ENCODE measurements at regions not wholly inside any gene's neighbourhood (a gene's known extent, or its start where the extent isn't known, plus 50 kb on each side); places are given as distances from the start of the nearest gene placed in this dataset.
A peak's percentile ranks its signal among the peaks of the same experiment; 100 is the strongest.

DNA sequence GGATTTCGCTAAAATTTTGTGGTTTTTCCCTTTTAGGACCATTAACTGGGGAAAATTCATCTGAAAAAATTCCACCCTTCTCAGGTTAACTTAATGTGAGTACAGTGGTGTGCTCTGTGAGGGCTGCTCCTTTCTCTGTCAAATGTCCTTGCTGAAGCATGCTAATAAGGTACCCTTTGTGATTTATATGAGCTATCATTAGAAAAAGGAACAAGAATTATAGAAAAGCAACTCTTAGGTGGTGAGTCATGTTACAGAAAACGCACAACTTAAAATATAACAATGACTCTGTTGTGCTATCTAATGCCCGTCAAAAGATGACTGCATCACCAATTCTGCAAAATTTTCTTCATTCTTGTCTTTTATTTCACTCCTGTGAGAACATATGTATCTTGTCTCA, 162.0 kb upstream of the MAGI2 start:
- TF ChIP-seq, protein P1, sequence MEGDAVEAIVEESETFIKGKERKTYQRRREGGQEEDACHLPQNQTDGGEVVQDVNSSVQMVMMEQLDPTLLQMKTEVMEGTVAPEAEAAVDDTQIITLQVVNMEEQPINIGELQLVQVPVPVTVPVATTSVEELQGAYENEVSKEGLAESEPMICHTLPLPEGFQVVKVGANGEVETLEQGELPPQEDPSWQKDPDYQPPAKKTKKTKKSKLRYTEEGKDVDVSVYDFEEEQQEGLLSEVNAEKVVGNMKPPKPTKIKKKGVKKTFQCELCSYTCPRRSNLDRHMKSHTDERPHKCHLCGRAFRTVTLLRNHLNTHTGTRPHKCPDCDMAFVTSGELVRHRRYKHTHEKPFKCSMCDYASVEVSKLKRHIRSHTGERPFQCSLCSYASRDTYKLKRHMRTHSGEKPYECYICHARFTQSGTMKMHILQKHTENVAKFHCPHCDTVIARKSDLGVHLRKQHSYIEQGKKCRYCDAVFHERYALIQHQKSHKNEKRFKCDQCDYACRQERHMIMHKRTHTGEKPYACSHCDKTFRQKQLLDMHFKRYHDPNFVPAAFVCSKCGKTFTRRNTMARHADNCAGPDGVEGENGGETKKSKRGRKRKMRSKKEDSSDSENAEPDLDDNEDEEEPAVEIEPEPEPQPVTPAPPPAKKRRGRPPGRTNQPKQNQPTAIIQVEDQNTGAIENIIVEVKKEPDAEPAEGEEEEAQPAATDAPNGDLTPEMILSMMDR (IDR thresholded peaks at IDR 0.05; ENCODE audit: insufficient read depth, missing control alignments): no peak
- DNase-seq (ENCODE audit: insufficient read length, low spot score) (no peak), FAIRE-seq (no peak)

DNA sequence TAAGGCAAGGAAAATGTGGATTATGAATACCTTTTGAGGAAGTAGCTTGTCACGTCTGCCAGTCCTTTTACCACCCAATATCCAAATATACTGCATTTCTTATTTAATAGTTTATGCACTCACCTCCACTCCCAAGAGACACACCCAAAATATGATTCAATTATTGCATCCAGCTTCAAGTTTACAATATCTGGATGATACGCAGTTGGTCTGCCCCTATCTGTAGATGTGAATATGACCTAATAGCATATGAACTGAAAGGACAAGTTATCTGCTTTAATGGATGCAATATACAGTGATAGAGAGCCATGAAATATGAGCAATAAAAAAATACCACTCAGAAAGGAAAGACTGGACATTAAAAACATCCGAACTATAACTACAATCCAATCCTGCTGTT, 159.4 kb upstream of the MAGI2 start:
- no peak for DNase-seq (ENCODE audit: insufficient read length, low spot score)
- peak; percentile 72 for FAIRE-seq
- TF ChIP-seq, protein P1 (IDR thresholded peaks at IDR 0.05; ENCODE audit: insufficient read depth, missing control alignments): no peak

DNA sequence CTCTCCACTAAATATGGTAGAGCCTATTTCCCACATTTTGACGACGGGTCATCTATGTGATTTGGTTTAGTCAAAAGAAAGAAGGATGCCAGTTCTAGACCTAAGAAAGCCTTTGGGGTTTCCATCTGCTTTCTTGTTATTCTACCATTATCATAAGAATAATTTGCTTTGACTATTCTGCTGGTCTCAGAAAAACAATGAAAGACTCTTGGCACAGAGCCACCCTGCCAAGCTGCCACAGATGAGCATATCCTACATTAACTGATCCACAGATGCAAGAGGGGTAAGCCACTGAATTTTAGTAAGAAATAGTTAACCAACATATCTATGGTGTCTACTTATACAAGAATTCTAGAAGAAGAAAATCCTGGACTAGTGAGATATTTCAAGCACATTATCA, 158.6 kb upstream of the MAGI2 start:
- TF ChIP-seq, protein P1 (IDR thresholded peaks at IDR 0.05; ENCODE audit: insufficient read depth, missing control alignments): no peak
- DNase-seq (ENCODE audit: insufficient read length, low spot score) (no peak), FAIRE-seq (no peak)

DNA sequence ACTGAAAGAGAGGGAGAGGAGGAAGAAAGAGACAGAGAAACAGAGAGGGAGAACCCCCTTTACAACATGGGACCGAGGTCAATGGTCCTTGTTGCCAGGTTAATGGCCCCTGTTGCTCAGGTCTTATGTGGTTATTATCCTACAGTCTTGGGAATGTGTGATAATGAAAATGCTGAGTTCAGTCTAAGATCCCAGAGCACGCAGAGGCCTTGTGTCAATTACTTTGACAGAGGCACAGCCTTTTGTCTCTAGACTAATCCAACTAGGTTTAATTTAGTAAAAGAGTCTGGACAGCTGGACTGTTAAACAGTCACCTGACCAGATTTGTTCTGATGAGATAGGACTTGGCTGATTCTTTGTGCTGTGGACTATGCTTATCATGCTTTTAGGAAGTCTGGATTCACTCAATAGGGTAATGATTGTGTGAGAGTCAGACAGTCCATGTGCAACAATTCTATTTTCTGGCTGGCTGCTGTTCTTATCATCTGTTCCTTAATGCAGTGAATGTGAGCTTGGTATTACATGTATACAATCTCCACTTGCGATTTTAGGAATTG, 157.4 kb upstream of the MAGI2 start:
- DNase-seq (ENCODE audit: insufficient read length, low spot score): no peak
- no peak for FAIRE-seq
- TF ChIP-seq, protein P1 (IDR thresholded peaks at IDR 0.05; ENCODE audit: insufficient read depth, missing control alignments): no peak

DNA sequence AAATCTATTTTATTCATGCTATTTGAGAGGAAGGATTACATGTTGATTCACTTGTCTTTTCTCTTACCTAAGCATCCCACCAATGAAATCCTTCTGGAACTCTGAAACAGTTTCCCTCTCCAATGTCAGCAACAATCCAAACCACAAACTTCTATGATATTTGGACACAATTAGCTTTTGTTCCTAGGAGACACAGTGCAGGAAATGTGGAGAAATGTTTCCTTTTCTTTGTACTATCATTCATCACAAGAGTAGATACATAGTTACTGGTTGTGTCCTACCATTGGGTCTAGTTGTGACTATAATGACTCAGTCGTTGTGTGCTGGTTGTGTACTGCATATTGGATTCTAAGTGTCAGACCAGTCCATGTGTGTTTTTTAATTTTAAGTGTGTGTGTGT, 156.8 kb upstream of the MAGI2 start:
- no peak for DNase-seq (ENCODE audit: insufficient read length, low spot score)
- peak; percentile 63 for FAIRE-seq
- TF ChIP-seq, protein P1 (IDR thresholded peaks at IDR 0.05; ENCODE audit: insufficient read depth, missing control alignments): no peak

DNA sequence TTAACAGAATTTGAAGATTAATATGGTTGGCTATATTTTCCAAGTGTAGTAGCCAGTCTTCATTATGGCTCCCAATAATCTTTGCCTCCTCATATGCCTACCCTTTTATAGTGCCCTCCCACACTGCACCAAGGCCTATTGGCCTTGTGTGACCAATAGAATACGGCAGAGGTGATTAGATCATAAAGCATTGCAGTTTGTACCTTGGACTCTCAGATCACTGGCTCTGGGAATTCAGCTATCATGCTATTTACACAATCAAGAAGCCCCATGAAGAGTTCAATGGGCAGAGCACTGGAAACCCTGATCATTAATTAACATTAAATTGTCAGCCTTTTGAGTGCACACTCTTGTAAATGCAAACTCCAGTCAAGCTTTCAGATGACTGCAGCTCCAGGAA, 154.5 kb upstream of the MAGI2 start:
- TF ChIP-seq, protein P1 (IDR thresholded peaks at IDR 0.05; ENCODE audit: insufficient read depth, missing control alignments): no peak
- no peak for DNase-seq (ENCODE audit: insufficient read length, low spot score)
- no peak for FAIRE-seq

DNA sequence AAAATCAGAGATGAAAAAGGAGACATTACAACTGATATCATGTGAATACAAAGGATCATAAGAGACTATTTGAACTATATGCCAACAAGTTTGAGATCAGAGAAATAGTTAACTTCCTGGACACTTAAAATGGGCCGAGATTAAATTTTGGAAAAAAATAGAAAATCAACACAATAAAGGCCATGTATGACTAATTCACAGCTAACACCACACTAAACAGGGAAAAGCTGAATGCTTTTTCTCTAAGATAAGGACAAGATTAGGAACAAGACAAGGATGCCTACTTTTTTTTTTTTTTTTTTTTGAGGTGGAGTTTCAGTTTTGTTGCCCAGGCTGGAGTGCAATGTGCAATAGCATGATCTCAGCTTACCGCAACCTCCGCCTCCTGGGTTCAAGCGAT, 151.4 kb upstream of the MAGI2 start:
- DNase-seq (ENCODE audit: insufficient read length, low spot score) (no peak), FAIRE-seq (no peak)
- TF ChIP-seq, protein P1 (IDR thresholded peaks at IDR 0.05; ENCODE audit: insufficient read depth, missing control alignments): no peak
